CD4-positive, alpha-beta T cell treated with Interleukin-12 subunit alpha and Interleukin-12 subunit beta, for 1 hour (primary cell): ENCODE measurements at regions not wholly inside any gene's neighbourhood (a gene's known extent, or its start where the extent isn't known, plus 50 kb on each side); places are given as distances from the start of the nearest gene placed in this dataset.
A peak's percentile ranks its signal among the peaks of the same experiment; 100 is the strongest.
"Not testable (repeated sequence)": the region's sequence is repeated elsewhere in the genome, so short reads cannot be mapped to it uniquely, and the experiment has no call there.

Experiments
- DNase-seq: peaks from one replicate; pipeline ENCODE4 v3.0.0-alpha.2; 2020

DNA sequence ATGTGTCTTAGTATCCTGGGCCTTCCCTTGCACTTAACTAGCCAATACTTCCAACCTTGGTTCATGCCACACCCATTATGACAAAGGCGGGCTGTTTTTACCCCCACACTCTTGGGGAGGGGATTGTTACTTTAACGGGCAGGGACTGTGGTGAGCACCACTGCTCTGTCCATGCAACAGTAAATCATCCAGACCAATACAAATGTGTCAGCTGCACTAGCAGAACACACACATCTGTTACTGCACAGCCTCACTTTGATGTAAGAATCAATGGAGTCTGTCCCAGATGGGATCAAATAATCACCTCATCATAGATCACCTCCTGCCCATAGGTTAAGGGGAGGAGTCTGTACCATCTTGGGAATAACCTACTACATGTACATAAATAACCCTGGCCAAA lies 58.1 kb downstream of the NPAP1 start:
- DNase-seq: no peak

GRCh38 chr15:24734396-24734795 lies 58.8 kb downstream of the NPAP1 start:
- DNase-seq: no peak

DNA sequence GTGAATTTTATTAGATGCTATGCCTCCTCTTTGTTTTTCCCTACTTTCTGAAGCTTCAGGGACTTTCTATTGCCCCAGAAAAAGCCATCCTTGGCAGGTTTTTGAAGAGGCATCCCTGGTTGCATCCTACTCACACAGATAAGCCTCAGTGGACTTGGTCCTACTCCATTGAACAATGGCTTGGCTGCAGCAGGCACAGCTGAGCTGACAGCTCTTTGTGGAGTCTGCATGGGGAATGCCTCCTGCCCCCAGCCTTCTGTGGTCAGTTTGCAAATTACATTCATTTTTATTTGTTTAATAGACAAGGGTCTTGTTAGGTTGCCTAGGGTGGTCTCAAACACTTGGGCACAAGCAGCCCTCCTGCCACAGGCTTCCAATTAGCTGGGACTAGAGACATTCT lies 69.7 kb downstream of the NPAP1 start:
- DNase-seq: no peak

DNA sequence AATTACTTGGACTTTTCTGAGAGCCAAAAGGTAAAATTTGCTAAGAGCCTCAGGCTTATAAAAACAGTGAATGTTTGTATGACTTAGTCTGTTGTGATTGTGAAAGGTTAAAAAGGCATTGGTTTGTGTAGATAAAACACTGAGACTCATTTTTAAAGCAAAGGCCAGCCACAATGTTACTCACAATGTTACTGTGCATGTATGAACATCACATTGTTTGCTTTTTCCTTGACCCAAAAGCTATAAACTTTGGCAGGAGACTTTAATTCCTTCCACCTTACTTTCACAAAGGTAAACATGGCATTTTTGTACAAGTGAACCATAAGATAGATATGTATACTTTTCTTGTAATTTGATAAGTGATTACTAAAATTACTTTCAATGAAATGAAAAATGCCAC lies 70.5 kb downstream of the NPAP1 start:
- no peak for DNase-seq

- no peak for DNase-seq
Measured at GRCh38 chr15:24747376-24747775, 71.8 kb downstream of the NPAP1 start.

- DNase-seq: no peak
Measured at GRCh38 chr15:24748812-24749439, 73.4 kb downstream of the NPAP1 start.

- DNase-seq: no peak
Measured at GRCh38 chr15:24752354-24752753, 76.8 kb downstream of the NPAP1 start.

GRCh38 chr15:24756101-24756500 lies 80.5 kb downstream of the NPAP1 start:
- no peak for DNase-seq

- DNase-seq: no peak
Measured at GRCh38 chr15:24760066-24760465, 84.5 kb downstream of the NPAP1 start.

DNA sequence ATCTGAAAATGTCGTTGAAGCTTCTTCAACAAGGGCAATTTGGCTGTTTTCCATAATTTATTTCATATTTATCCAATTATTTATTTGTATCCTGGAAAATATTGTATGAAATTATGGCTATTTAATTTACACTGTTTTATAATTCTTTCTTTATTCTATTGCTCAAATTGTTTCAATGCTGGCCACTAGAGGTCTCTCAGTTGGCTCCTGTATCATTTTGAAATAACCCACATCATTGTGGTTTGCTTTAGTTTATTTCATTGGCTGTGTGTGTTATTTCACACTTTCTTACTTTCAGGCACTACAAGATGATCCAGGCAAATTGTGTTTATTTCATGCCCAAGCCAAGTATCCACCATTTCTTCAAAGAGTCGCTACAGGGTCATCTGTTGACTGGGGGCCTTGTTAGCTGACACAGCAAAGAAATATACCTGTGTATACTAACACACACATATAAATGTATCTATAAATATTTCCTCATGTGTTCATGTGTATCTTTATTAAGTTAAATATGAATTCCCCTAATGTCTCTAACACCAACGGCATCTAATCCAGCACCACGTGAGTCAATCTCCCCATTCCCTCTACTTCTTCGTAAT lies 86.2 kb downstream of the NPAP1 start:
- DNase-seq: no peak

DNA sequence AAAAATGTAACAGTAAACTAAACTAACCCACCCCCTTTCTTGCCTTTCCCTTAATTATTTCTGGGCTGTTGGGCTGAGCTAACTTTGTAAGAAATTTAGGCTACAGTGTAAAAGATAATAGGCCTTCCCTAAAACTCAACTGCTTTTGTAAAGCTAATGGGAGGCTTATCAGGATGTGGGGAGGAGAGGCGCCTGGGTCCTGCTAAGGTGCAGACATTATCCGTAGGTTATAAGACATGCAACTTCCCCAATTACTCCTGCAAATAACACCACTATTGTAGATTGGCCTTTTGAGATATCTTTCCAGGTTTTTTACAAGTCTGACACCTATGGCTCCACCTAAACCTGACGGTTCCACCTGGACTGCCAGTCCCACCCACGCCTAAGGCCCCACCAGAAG lies 88.3 kb downstream of the NPAP1 start:
- no peak for DNase-seq

- no peak for DNase-seq
Measured at GRCh38 chr15:24764375-24765171, 89.0 kb downstream of the NPAP1 start.

DNA sequence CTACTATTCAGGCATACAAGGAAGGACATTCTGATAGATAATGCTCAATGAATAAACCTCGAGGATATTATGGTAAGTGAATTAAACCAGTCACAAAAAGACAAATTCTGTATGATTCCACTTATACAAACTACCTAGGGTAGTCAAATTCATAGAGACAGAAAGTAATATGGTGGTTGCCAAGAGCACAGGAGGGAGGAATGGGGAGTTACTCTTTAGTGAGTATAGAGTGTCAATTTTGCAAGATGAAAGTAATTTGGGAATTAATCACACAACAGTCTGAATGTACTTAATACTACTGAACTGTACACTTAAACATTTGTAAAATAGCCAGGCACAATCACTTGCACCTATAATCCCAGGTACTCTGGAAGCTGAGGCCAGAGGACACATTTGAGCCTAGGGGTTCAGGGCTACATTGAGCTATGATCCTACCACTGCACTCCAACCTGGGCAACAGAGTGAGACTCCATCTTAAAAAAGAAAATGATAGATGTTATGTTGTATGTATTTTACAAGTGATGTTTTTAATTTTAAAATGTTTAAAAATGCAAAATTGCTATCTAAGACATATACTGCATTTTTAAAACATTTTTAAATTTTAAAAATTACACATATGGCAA lies 91.0 kb downstream of the NPAP1 start:
- DNase-seq: no peak

- DNase-seq: no peak
Measured at GRCh38 chr15:24772266-24772665, 96.7 kb downstream of the NPAP1 start.

- DNase-seq: peak; percentile 58
Measured at GRCh38 chr15:24772686-24773373, 97.3 kb downstream of the NPAP1 start.

GRCh38 chr15:24777307-24777706 lies 101.7 kb downstream of the NPAP1 start:
- no peak for DNase-seq

GRCh38 chr15:24784506-24784905 lies 108.9 kb downstream of the NPAP1 start:
- DNase-seq: no peak

DNA sequence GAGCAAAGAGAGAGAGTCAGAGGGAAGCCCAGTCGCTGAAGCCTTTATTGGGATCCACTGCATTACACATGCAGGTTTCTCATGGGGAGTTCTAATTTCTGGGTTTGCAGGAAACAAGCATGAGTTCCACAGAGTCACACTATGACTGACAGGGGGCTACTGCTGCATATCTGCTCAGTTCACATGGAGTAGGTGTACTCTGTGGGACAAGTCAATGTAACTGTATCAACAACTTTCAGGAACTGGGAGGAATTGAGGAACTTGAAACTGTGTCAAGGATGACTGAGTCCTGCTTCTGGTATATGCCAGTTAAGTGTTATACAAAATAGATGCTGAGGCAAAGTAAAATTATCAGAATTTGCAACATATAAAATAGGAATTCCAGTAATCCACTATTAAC lies 110.8 kb downstream of the NPAP1 start:
- DNase-seq: no peak

DNA sequence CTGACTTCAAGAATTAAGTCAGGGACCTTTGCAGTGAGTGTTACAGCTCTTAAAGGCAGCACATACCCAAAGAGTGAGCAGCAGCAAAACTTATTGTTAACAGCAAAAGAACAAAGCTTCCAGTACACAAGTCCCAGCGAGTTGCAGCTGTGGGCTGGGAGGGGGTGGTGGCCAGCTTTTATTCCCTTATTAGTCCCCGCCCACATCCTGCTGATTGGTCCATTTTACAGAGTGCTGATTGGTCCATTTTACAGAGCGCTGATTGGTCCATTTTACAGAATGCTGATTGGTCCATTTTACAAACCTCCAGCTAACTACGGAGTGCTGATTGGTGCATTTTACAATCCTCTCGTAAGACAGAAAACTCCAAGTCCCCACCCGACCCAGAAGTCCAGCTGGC lies 127.0 kb downstream of the NPAP1 start:
- not testable (repeated sequence) for DNase-seq

DNA sequence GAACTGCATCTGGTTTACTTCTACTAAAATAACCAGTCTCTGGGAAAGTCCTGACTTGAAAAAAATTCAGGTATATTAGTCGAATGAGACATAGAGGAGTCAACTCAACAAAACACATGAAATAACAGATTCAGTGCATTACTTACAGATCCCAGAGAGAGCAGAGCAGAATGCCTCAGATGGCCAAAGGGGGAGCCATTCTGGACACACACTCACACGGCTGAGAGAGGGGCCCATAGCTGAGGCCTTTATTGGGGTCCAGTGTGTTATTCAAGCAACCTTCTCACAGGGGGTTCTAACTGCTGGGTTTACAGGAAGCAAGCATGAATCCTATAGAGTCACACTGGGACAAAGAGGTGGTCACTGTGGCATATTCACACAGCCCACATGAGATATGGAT lies 135.1 kb upstream of the SNRPN start:
- DNase-seq: no peak

GRCh38 chr15:24823473-24823872 lies 131.3 kb upstream of the SNRPN start:
- no peak for DNase-seq

DNA sequence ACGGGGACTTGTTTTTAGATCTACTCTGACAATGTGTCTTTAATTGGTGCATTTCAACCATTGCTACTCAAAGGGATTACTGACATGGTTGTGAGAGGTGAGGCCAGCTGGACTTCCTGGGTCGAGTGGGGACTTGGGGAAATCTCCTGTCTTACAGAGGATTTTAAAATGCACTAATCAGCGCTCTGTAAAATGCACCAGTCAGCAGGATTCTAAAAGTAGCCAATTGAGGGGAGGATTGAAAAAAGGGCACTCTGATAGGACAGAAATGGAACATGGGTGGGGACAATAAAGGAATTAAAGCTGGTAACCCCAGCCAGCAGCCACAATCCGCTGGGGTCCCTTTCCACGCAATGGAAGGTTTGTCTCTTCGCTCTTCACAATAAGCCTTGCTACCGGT lies 122.5 kb upstream of the SNRPN start:
- no peak for DNase-seq

DNA sequence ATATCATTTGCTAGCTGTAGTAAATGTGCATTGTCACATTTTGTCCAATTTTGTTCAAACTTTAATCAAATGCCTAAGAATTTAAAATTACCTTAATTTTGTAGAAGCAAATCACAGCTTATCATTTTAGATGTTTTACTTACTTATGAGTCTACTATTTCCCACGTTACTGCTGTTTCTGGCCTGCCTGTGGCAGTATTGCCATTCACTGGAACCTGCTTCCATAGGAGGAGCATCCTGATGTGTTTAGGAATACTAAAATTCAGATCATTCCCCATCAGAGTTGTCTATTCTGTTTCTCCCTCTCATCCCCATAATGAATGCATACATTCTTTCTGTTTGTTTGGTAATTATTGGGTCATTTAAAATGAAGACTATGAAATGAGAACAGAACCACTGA lies 119.5 kb upstream of the SNRPN start:
- DNase-seq: no peak
